SK-MEL-5 (cell line): ENCODE measurements at regions not wholly inside any gene's neighbourhood (a gene's known extent, or its start where the extent isn't known, plus 50 kb on each side); places are given as distances from the start of the nearest gene placed in this dataset.
"Not testable (repeated sequence)": the region's sequence is repeated elsewhere in the genome, so short reads cannot be mapped to it uniquely, and the experiment has no call there.

ENCODE experiments used
- DNase-seq: peaks from one replicate; pipeline ENCODE4 v3.0.0-alpha.2; 2016; ENCODE audit warnings: low read depth, low spot score
- in situ Hi-C: cut with HindIII; loops from 2 replicates; pipeline ENCODE4 v1.10.0; 2016; ENCODE audit warnings: low sequenced_read_pairs, high pct_unique_total_duplicates, low pct_unique_long_range_greater_than_20kb

- in situ Hi-C loops: no loop called here
- no peak for DNase-seq
Measured at GRCh38 chr5:39762761-39763160, 338.0 kb upstream of the DAB2 start.

- in situ Hi-C loops: no loop called here
- no peak for DNase-seq
Measured at GRCh38 chr5:39761199-39761950, 336.6 kb upstream of the DAB2 start.

- in situ Hi-C loops: no loop called here
- peak; percentile 24 for DNase-seq
Measured at GRCh38 chr5:39760385-39761198, 335.8 kb upstream of the DAB2 start.

GRCh38 chr5:39759701-39760100 is 334.9 kb upstream of the DAB2 start:
- DNase-seq: no peak
- in situ Hi-C loops: no loop called here

GRCh38 chr5:39758426-39758825 is 333.6 kb upstream of the DAB2 start:
- no peak for DNase-seq
- in situ Hi-C loops: no loop called here

- no peak for DNase-seq
- in situ Hi-C loops: no loop called here
Measured at GRCh38 chr5:39757131-39757530, 332.4 kb upstream of the DAB2 start.

GRCh38 chr5:39755986-39756385 is 331.2 kb upstream of the DAB2 start:
- DNase-seq: peak; percentile 39
- in situ Hi-C loops: no loop called here

- in situ Hi-C loops: no loop called here
- DNase-seq: no peak
Measured at GRCh38 chr5:39755452-39755851, 330.7 kb upstream of the DAB2 start.

GRCh38 chr5:39753747-39754146 is 329.0 kb upstream of the DAB2 start:
- in situ Hi-C loops, DNase-seq: not testable (repeated sequence)

- in situ Hi-C loops: no loop called here
- no peak for DNase-seq
Measured at GRCh38 chr5:39750661-39751060, 325.9 kb upstream of the DAB2 start.

- DNase-seq: no peak
- in situ Hi-C loops: loop anchor here (25.0 kb wide), 1 partner anchor 194 kb away; no protein-coding TSS in a partner anchor
Measured at GRCh38 chr5:39742916-39743315, 318.1 kb upstream of the DAB2 start.

GRCh38 chr5:39740404-39740803 is 315.6 kb upstream of the DAB2 start:
- DNase-seq: no peak
- in situ Hi-C loops: loop anchor here (25.0 kb wide), 1 partner anchor 197 kb away; no protein-coding TSS in a partner anchor

- no peak for DNase-seq
- in situ Hi-C loops: loop anchor here (25.0 kb wide), 1 partner anchor 205 kb away; no protein-coding TSS in a partner anchor
Measured at GRCh38 chr5:39732166-39732565, 307.4 kb upstream of the DAB2 start.

- in situ Hi-C loops: loop anchor here (25.0 kb wide), 1 partner anchor 207 kb away; no protein-coding TSS in a partner anchor
- no peak for DNase-seq
Measured at GRCh38 chr5:39730699-39731098, 305.9 kb upstream of the DAB2 start.

GRCh38 chr5:39730006-39730405 is 305.2 kb upstream of the DAB2 start:
- DNase-seq: peak; percentile 76
- in situ Hi-C loops: loop anchor here (25.0 kb wide), 1 partner anchor 207 kb away; no protein-coding TSS in a partner anchor

- in situ Hi-C loops: loop anchor here (25.0 kb wide), 1 partner anchor 211 kb away; no protein-coding TSS in a partner anchor
- DNase-seq: no peak
Measured at GRCh38 chr5:39726467-39726866, 301.7 kb upstream of the DAB2 start.

- DNase-seq: no peak
Measured at GRCh38 chr5:39721394-39721793, 296.6 kb upstream of the DAB2 start.

GRCh38 chr5:39720136-39720535 is 295.4 kb upstream of the DAB2 start:
- in situ Hi-C loops: no loop called here
- DNase-seq: no peak

More at GRCh38 chr5:39721394-39721793, 296.6 kb upstream of the DAB2 start:
- in situ Hi-C loops: no loop called here
